SHP77 (cell line): ENCODE measurements at regions not wholly inside any gene's neighbourhood (a gene's known extent, or its start where the extent isn't known, plus 50 kb on each side); places are given as distances from the start of the nearest gene placed in this dataset.

Experiments used
- DNase-seq, 2 experiments: peaks; one replicate each; lab custom pipeline; 2025; lab: John Stamatoyannopoulos, UW

DNA sequence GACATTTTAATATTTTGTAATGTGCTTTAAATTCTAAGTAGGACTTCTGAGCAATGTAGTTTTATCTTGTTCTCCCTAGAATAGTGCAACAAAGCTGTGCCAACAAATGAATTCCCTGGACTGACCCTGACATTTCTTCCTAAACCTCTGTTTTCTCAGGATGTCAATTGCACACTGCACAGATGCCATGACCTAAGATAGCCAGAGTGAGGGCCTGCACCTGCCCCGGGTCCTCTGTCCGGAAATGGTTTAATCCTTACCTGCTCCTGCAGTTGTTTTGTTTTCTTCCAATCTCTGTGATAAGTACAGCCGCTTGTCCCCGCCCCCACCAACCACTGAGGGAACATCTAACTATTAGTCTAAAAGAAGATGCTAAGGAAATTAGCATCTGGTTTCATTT lies 831.5 kb downstream of the GALC start:
- no peak for DNase-seq

GRCh38 chr14:87160989-87161388 lies 832.0 kb downstream of the GALC start:
- DNase-seq, result no peak

- no peak for DNase-seq
Observed at GRCh38 chr14:87158283-87158682, 834.7 kb downstream of the GALC start.

GRCh38 chr14:87156878-87157277 lies 836.1 kb downstream of the GALC start:
- DNase-seq, result no peak

- DNase-seq, result no peak
Observed at GRCh38 chr14:87155856-87156488, 837.0 kb downstream of the GALC start.

DNA sequence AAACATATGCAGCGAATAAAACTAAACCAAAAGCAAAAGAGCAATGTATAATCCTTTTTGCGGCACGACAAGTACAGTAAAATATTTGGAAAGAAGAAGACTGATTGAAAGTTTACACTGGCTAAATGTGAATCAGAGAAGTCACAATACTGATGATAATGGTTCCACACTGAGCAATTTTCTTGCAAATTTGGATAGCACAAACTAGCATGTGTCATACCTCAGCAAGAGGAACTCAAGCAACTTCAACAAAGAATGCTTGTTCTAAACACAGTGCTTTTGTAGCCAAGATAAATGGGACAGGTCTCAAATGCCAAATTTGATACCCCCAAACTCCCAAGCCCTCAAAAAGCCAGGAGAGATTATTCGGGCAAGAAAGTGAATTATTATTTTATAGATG lies 839.1 kb downstream of the GALC start:
- no peak for DNase-seq

- DNase-seq, result no peak
Observed at GRCh38 chr14:87153391-87153790, 839.6 kb downstream of the GALC start.

- DNase-seq, result no peak
Observed at GRCh38 chr14:87152693-87153092, 840.3 kb downstream of the GALC start.

GRCh38 chr14:87149583-87150354 lies 843.2 kb downstream of the GALC start:
- no peak for DNase-seq

GRCh38 chr14:87148655-87149054 lies 844.3 kb downstream of the GALC start:
- no peak for DNase-seq

DNA sequence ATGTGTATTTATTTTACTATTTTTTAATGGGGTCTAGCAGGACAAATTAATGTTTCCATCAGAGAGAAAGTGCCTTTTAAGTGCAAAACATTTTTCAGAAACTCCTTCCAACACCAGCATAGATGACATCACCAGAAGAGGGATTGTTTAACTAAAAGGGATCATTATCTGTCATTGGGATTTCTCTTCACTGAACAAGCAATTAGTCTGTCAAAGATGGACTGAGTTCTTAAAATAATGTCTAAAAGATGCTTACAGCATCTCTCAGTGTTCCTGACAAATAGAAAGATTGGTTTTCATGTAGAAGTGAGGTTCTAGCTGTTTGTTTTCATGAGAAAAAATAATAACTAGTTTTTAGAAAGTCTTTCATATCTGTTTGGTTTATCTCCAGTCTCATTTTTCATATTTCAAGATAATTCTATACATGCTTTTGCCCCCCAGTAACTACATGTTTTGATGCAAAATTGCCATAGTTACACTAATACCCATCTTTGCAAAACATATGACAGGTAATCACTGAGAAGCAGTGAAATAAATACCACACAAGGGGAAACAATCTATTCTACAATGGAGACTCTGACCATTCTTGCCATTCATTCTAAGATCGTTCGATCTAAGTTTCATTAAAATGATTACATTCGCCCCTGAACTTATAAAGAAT lies 850.3 kb downstream of the GALC start:
- no peak for DNase-seq

GRCh38 chr14:87141801-87142200 lies 851.2 kb downstream of the GALC start:
- DNase-seq, result no peak

DNA sequence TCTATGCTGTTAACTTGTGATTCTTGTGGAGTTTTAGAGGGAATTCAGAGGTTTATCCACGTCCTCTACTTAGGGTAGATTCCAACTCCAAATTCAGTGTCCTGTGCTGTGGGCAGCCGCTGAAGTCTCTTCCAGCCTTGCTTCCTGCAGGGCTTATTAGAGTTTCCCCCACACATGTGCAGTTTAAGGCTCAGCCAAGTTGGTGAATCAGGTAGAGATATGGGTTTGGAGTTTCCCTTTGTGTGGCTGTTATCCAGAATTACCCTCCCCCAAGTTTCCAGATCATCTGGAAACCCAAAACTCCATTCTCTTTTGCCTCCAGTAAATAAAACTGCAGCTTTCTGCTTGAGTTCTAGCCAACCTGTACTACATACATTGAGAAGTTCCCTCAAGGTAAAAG lies 853.7 kb downstream of the GALC start:
- DNase-seq, result no peak

- peak; percentile 18 to 48 for DNase-seq
Observed at GRCh38 chr14:87133073-87133801, 859.7 kb downstream of the GALC start.

- DNase-seq, result peak; percentile 3 to 38
Observed at GRCh38 chr14:87131879-87132278, 861.1 kb downstream of the GALC start.

DNA sequence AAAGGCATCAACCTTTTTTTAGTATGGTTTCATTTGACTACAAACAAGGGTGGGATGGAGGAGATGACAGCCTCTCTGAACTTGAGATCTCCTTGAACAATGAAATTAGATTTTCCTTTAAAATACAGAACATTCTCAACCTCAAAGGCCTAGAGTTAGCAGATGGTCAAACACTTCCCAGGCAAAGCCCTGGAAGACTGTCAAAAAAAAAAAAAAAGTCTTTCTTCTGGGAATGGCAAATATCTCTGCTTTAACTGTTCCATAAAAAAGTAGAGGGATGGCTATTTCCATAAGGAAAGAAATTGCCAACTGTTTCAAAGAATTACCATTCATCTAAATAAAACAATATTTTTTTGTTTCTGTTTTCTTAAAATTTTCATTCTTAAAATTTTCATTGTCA lies 870.8 kb downstream of the GALC start:
- DNase-seq, result no peak

GRCh38 chr14:87121716-87122115 lies 871.3 kb downstream of the GALC start:
- DNase-seq, result no peak

- DNase-seq, result no peak
Observed at GRCh38 chr14:87115234-87115633, 877.7 kb downstream of the GALC start.

DNA sequence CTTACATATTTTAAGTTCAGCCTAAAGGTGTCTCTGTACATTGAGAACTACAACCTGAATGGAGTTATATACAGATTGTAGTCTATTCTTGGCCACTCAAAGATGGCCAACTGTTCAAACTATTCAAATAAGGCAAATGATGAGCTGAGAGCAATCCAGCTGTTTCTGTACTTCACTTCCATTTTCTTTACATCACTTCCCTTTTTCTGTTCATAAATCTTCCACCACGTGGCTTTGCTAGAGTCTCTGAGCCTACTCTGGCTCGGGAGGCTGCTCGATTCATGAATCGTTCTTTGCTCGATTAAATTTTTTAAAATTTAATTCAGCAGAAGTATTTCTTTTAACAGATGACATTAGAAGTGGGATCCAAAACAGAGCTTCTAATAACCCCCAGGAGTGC lies 879.7 kb downstream of the GALC start:
- no peak for DNase-seq

DNA sequence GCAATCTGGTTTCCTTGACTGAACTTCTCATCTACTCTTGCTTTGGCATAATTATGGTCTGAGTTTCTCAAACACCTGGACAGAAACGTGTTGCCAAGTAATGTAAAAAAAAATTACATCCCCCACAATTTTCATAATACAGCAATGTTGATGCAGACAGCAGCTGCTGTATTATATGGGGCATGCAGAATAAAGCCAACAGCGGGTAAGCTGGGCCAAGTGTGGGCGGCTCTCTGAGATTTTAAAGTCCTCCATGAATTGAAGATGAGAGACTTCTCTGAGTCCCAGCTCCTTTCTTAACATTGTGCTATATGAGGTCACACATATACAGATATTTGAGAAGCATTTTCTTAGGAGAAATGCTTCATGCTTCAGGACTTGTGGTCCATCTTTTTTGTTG lies 881.2 kb downstream of the GALC start:
- DNase-seq, result no peak

DNA sequence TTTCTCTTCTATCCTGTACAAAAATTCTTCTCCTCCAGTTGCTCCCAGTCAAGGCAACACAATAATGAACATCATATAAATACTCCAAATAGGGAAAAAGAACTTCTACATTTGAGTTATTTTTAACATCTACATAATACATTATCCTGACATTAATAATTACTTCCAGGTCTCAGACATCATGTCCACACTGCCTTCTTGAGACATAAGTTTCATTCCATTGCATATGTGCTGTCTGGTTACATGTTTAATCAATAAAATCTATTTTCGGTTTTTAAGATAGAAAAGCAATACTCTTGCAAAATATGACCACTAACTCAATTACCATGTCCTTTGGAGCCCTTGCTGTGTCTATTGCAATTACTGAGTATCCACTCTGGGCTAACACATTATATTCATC lies 881.9 kb downstream of the GALC start:
- DNase-seq, result no peak

DNA sequence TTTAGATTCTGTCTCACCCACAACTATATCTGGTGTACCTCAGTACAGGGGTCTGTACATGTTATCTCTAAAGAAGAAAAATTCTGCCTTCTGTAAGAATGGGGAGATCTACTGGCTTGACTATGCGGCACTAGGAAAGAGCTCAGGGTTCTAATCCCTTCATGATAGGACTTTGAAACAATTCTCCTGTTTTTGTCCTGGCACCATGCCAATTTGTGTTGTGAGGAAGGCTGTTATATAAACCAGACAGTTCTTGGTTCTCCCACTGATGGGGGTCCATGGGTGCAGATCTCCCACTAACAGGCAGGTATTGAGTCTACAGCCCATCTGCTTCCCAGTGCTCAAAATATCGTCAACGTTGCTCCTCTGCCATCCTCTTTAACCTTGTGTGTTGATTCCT lies 883.7 kb downstream of the GALC start:
- DNase-seq, result no peak

- no peak for DNase-seq
Observed at GRCh38 chr14:87108726-87109125, 884.3 kb downstream of the GALC start.
